ENCODE measurements at regions not wholly inside any gene's neighbourhood (a gene's known extent, or its start where the extent isn't known, plus 50 kb on each side); places are given as distances from the start of the nearest gene placed in this dataset.

DNA sequence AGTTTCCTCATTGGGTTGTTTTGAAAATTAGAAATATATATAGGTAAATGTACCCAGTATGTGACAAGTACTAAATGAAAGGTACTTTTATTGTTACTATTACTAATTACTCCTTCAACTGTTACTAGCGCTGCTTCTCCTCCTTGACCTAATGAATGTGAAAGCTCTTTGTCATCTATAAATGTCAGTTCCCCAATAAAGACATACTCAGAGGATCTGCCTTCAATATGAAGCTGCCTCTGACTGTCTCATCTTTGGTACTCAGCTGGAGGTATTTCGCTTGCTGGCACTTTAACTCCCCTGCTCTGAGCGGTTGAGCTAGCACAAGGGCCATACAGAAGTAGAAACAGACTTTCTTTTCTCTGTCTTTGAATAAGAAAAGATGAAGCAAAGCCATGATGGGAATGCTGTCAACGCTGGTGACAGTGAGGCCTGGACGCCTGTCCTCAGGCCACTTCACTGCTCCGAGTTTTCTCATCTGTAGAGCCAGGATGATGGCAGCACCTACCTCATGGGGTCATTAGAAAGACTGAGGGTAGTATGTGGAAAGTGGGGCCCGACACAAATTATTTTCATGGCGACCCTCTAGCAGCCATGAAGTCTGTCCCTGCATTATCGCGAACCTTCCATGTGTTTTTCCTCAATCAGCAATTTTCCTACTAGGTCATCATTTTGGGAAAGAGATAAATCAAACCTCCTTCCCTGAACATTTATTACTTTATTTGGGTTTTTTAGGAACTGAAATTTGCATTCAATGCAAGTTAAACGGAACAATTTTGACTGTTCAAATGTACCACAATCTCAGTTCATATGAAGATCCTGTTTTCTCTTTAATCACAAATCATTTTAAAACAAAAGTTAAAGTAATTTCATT is 55.9 kb upstream of the SNX9 start:
- peaks cover 37% of the 10 kb centered on the region for H3K4me1 ChIP-seq
- no peak overlapping the region for H3K4me3 ChIP-seq
- no peaks in the 10 kb centered on the region for H3K9me3 ChIP-seq (replicated peaks)
- H3K27me3 ChIP-seq (ENCODE audit: low read depth): peaks cover 4% of the 10 kb centered on the region
- TF ChIP-seq, protein P1, sequence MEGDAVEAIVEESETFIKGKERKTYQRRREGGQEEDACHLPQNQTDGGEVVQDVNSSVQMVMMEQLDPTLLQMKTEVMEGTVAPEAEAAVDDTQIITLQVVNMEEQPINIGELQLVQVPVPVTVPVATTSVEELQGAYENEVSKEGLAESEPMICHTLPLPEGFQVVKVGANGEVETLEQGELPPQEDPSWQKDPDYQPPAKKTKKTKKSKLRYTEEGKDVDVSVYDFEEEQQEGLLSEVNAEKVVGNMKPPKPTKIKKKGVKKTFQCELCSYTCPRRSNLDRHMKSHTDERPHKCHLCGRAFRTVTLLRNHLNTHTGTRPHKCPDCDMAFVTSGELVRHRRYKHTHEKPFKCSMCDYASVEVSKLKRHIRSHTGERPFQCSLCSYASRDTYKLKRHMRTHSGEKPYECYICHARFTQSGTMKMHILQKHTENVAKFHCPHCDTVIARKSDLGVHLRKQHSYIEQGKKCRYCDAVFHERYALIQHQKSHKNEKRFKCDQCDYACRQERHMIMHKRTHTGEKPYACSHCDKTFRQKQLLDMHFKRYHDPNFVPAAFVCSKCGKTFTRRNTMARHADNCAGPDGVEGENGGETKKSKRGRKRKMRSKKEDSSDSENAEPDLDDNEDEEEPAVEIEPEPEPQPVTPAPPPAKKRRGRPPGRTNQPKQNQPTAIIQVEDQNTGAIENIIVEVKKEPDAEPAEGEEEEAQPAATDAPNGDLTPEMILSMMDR (IDR thresholded peaks at IDR 0.05; ENCODE audit: borderline replicate concordance): no peak
- peak overlapping the region; percentile 44 for H3K27ac ChIP-seq (replicated peaks)
- H3K36me3 ChIP-seq: no peaks in the 10 kb centered on the region
- DNase-seq: no peak
- intact Hi-C loops (cut with micrococcal nuclease): no loop called here

DNA sequence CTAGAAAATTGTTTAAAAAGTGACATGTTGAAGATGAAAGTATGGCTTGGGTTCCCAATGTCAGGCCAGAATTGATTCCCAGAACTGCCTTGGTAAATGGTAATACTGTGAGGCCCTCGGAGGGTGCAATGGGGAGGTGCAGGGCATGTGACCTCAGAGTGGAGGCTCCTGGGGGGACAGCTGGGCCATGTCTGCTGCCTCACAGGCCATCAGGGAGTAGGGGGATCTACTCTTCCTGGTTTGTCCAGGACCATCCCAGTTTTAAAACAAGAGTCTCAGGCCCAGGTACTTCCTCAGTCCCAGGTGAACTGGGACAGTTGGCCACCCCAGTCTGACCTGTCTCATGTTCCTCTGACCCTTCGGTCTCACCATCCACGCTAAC is 55.3 kb upstream of the SNX9 start:
- Histone ChIP-seq H3K27ac (replicated peaks) (peak overlapping the region; percentile 44), H3K4me1 (peaks cover 32% of the 10 kb centered on the region), H3K4me3 (no peak overlapping the region), H3K9me3 (replicated peaks) (no peaks in the 10 kb centered on the region), H3K36me3 (no peaks in the 10 kb centered on the region), H3K27me3 (ENCODE audit: low read depth) (peaks cover 9% of the 10 kb centered on the region)
- intact Hi-C loops (cut with micrococcal nuclease): no loop called here
- TF ChIP-seq, protein P1 (IDR thresholded peaks at IDR 0.05; ENCODE audit: borderline replicate concordance): no peak
- DNase-seq: no peak

DNA sequence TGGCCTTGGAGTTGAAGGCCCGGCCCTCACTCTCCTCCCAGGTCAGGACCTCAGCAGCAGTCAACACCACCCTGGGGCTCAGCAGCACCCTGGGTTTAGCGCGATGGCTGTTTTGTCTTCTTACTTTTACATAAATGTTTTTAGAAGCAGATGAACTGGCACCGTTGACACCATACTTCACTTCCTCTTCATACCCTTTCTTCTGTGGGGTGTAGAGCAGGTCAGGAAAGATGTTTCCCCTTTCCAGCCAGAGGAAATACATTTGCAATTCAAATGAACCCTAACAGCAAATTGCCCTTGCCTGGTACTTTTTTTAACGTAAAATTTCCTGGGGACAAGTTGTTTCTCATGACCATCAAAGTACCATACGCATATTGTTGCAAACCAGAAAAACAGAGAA is 54.7 kb upstream of the SNX9 start:
- DNase-seq: no peak
- intact Hi-C loops (cut with micrococcal nuclease): no loop called here

DNA sequence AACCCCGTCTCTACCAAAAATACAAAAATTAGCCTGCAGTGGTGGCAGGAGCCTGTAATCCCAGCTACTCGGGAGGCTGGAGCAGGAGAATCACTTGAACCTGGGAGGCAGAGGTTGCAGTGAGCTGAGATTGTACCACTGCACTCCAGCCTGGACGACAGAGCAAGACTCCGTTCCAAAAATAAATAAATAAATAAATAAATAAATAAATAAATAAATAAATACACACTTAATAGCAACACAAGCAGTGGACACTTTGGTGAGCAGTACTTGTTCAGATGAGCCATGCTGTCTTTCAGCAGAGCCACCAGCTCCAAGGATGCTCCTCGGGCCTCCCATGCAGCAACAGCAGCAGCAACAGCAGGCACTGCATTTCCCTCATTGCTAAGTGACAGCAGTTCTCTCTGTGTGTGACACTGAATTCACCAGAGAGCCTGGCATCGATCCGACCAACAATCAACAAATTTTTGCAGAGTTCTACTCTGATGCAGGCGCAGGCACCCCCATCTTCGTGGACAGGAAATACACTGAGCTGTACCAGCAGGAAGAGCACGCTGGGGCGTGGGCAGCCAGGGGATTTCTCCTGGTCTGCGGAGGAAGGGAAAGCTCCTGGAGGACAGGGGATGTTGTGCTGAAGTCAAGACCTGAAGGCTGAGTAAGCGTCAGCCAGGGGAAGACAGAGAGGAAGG is 54.0 kb upstream of the SNX9 start:
- Histone ChIP-seq H3K27ac (replicated peaks) (no peak overlapping the region), H3K27me3 (ENCODE audit: low read depth) (peaks cover 22% of the 10 kb centered on the region), H3K9me3 (replicated peaks) (no peaks in the 10 kb centered on the region), H3K36me3 (no peaks in the 10 kb centered on the region), H3K4me3 (no peak overlapping the region), H3K4me1 (peaks cover 20% of the 10 kb centered on the region)
- intact Hi-C loops (cut with micrococcal nuclease): no loop called here
- no peak for DNase-seq
- TF ChIP-seq, protein P1 (IDR thresholded peaks at IDR 0.05; ENCODE audit: borderline replicate concordance): no peak

More for the DNA sequence above, 54.7 kb upstream of the SNX9 start:
- no peaks in the 10 kb centered on the region for H3K36me3 ChIP-seq
- H3K4me3 ChIP-seq: no peak overlapping the region
- H3K27me3 ChIP-seq (ENCODE audit: low read depth): peaks cover 15% of the 10 kb centered on the region
- H3K27ac ChIP-seq (replicated peaks): peak overlapping the region; percentile 44
- H3K9me3 ChIP-seq (replicated peaks): no peaks in the 10 kb centered on the region
- TF ChIP-seq, protein P1 (IDR thresholded peaks at IDR 0.05; ENCODE audit: borderline replicate concordance): no peak
- H3K4me1 ChIP-seq: peaks cover 27% of the 10 kb centered on the region

DNA sequence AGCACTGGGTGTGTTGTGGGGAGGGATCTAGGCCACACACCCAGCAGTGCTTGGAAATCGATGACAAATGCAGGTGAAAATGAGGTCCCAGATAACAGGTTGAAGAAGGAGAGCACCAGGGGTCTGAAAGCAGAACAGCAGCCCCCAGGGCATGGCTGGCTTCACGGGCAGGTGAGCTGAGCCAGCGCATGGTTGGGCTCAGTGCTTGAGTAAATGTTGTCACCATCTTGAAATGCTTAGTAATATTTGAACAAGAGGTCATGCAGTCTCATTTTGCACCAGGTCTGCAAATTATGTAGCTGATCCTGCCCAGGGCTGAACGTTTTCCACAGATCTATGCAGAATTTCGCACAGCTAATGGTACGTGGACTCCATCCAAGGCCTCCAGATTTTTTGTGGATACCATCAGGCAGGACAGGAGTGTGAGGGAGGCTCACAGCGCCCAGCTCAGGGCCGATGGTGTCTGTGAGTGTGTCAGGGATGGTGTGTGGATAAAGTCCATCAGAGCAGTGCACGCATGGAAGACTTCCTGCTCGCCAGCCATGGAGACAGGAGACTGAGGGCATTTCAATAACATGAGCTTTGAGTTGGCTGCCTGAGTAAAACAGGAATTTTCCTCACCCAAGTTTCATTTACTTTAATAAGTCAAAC is 53.1 kb upstream of the SNX9 start:
- peaks cover 11% of the 10 kb centered on the region for H3K4me1 ChIP-seq
- no peaks in the 10 kb centered on the region for H3K36me3 ChIP-seq
- no peak overlapping the region for H3K27ac ChIP-seq (replicated peaks)
- TF ChIP-seq, protein P1 (IDR thresholded peaks at IDR 0.05; ENCODE audit: borderline replicate concordance): no peak
- H3K9me3 ChIP-seq (replicated peaks): no peaks in the 10 kb centered on the region
- H3K27me3 ChIP-seq (ENCODE audit: low read depth): peaks cover 22% of the 10 kb centered on the region
- intact Hi-C loops (cut with micrococcal nuclease): no loop called here
- H3K4me3 ChIP-seq: no peak overlapping the region
- DNase-seq: no peak

Data from left ventricle myocardium inferior (tissue), 1 donor.